Sciatic nerve (tissue), 2 donors: ENCODE measurements at regions not wholly inside any gene's neighbourhood (a gene's known extent, or its start where the extent isn't known, plus 50 kb on each side); places are given as distances from the start of the nearest gene placed in this dataset.
A peak's percentile ranks its signal among the peaks of the same experiment; 100 is the strongest.

Source experiments
- ATAC-seq: fragments of 200-7000 bp; cut with Tn5 transposase; one replicate; pipeline ENCODE4 v1.9.1; 2020; ENCODE audit warnings: mild to moderate bottlenecking, moderate library complexity
- DNase-seq: peaks from one replicate; pipeline ENCODE4 v3.0.0-alpha.2; 2020; ENCODE audit warnings: low spot score
- intact Hi-C: fragments of 100-400 bp; cut with DNase I; formaldehyde crosslinking; loops from one replicate; pipeline ENCODE4 v1.14.2; 2022
- donor health status: DM: no; HTN: no; CAD: no.
- donor health status: DM: no; HTN: no; CAD: no.

- no peak for DNase-seq
- peak; percentile 94 for ATAC-seq
- intact Hi-C loops = no loop called here
Observed at GRCh38 chr2:54360055-54360792, 95.9 kb upstream of the SPTBN1 start.

DNA sequence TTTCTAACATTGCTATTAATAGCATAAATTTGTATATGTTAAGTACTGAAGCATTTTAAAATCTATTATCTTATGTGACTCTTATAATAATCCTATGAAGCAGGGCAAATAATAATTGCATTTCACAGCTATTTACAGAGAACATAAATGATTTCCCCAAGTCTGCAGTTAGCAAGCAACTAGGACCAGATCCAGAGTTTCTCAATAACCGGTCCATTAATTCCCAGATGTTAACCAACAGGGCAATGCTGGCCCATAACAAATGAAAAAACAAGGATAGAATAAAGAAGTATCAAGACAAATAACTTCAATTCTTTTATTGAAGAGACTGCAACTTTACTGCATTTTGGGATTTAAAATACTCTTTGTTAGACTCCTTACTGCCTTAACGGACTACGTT is 91.7 kb upstream of the SPTBN1 start:
- no peak for ATAC-seq
- DNase-seq = no peak
- intact Hi-C loops = no loop called here

DNA sequence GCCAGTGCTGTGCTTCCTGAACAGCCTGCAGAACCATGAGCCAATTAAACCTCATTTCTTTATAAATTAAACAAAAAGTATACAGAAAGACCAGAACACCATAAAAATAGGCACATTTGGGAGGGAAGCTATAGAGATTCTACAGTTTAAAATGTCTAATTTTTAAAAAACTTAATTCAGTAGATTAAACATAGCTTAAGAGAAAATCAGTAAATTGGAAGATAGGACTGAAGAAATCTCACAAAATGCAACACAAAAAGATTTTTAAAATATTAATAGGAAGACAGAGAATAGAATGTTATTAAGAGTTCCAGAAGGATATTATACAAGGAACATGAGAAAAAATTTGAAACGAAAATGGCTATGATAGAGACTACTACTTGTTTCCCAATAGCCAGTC is 90.5 kb upstream of the SPTBN1 start:
- ATAC-seq = no peak
- intact Hi-C loops = no loop called here
- DNase-seq = no peak

GRCh38 chr2:54366487-54367280 is 89.4 kb upstream of the SPTBN1 start:
- no peak for DNase-seq
- intact Hi-C loops = no loop called here

GRCh38 chr2:54370405-54371104 is 85.6 kb upstream of the SPTBN1 start:
- ATAC-seq (peak; percentile 74), DNase-seq (no peak)
- intact Hi-C loops = no loop called here

More at GRCh38 chr2:54366487-54367280, 89.4 kb upstream of the SPTBN1 start:
- ATAC-seq = no peak

DNA sequence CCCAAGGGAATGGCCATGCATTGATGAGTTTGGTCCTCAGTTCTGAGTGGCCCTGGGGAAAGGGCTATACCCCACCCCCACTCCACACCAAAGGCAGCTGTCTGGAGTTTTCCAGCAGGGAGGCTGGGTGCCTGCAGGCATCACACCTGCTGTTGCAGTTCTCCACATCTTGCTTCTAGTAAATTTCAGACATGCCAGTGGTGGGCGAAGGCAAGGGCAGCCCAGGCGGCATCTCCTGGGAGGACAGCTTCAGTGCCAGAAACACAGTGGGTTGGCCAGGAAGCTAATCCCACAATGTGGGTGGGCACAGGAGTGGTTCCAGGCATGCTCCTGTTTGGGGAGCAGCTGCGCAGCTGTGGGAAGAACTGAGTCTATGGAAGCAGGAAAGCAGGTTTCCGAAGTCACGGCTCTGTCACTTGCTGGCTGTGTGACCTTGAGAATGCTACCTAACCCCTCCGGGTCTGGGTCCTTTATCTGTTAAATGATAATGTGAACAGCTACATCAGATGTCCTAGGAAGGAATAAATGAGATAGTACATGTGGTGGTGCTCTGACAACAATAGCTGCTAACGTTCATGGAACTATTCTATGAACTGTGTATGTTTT is 84.6 kb upstream of the SPTBN1 start:
- peak; percentile 19 for ATAC-seq
- no peak for DNase-seq
- intact Hi-C loops = no loop called here

DNA sequence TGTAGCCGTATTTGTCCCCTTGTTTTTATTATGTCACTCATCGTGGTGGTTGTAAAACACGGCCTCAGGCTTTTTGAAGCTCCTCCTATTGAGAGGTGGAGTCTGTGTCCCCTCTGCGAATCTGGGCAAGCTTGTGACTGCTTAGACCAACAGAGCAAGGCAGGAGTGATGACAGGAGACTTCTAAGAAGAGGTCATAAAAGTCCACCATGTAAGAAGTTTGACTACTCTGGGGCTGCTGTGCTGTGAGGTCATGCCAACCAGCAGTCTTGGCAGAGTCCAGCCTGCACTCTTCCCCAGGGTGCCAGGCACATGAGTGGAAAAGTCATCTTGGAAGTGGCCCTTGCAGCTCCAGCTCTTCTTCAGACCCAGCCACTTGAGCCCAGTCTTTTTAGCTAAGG is 83.8 kb upstream of the SPTBN1 start:
- intact Hi-C loops = no loop called here
- DNase-seq (no peak), ATAC-seq (peak; percentile 33)

- DNase-seq (no peak), ATAC-seq (no peak)
- intact Hi-C loops = no loop called here
Observed at GRCh38 chr2:54373855-54374254, 82.3 kb upstream of the SPTBN1 start.

- intact Hi-C loops = no loop called here
- ATAC-seq = no peak
Observed at GRCh38 chr2:54374591-54375364, 81.3 kb upstream of the SPTBN1 start.

GRCh38 chr2:54377451-54377850 is 78.7 kb upstream of the SPTBN1 start:
- ATAC-seq (no peak), DNase-seq (no peak)
- intact Hi-C loops = no loop called here

More at GRCh38 chr2:54374591-54375364, 81.3 kb upstream of the SPTBN1 start:
- DNase-seq = no peak

DNA sequence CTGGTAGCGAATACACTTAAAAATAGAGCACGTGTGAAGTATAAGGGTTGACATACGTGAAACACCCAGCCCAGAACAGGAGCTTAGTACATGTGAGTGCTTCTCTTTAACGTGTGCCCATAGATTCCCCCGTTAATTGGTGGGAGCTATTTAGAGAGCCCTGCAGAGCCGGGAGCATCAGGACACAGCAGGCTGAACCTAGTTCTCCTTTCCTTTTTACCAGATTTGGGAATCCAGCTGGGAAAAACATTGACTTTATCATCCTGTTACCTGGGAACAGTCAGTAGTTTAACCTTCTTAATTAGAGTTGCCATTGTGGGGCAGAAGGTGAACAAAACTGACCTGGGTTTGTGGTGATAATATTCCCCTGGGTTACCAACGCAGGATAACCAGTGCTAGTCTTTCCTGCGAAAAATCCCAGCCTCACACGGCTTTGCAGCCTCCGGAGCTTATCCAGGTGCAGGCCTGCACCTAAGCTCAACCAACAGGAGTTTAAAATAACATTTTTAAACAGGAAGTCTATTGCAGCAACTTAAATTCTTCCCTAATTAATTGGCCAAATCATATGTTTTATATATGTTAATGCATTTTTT is 78.1 kb upstream of the SPTBN1 start:
- intact Hi-C loops = no loop called here
- no peak for DNase-seq
- no peak for ATAC-seq

DNA sequence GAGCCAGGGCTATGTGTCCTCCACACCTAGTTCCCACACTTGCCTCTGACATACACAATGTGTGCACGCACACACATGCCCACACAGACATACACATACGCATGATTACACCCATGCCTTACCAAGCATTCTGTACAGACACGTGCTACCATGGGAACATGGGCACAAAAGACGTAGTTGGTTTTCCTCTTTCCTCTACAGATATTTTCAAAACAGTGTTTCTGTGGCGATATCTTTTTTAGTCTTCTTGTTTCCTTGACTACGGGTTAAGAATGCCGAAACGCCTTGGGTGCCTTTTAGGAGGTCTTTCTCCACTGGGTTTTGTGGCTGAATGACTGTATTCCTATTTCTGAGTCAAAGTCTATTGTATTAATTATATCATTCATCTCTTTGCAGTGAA is 75.5 kb upstream of the SPTBN1 start:
- intact Hi-C loops = loop anchor here (5.0 kb wide), 1 partner anchor 1522 kb away; no protein-coding TSS in a partner anchor
- ATAC-seq (no peak), DNase-seq (no peak)

DNA sequence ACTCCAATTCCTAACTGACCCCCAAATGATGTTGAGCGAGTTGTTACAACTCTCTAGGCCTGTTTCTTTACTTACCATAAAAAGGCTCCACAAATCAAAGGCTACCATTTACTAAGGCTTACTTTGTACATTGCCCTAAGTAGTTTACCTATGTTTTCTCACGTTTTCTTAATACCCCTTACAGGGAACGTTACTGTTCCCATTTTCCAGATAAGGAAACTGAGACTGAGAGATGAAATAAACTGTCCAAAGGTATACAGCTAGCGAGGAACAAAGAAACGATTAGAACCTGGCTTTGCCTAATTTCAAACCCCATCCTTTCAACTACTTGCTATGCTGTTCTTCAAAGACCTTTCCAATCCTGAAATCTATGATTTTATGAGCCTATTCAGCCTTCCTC is 74.8 kb upstream of the SPTBN1 start:
- no peak for ATAC-seq

GRCh38 chr2:54382601-54383000 is 73.5 kb upstream of the SPTBN1 start:
- ATAC-seq (no peak), DNase-seq (no peak)
- intact Hi-C loops = loop anchor here (5.0 kb wide), 1 partner anchor 1520 kb away; no protein-coding TSS in a partner anchor

More for the DNA sequence above, 74.8 kb upstream of the SPTBN1 start:
- no peak for DNase-seq
- intact Hi-C loops = loop anchor here (5.0 kb wide), 1 partner anchor 1521 kb away; no protein-coding TSS in a partner anchor

DNA sequence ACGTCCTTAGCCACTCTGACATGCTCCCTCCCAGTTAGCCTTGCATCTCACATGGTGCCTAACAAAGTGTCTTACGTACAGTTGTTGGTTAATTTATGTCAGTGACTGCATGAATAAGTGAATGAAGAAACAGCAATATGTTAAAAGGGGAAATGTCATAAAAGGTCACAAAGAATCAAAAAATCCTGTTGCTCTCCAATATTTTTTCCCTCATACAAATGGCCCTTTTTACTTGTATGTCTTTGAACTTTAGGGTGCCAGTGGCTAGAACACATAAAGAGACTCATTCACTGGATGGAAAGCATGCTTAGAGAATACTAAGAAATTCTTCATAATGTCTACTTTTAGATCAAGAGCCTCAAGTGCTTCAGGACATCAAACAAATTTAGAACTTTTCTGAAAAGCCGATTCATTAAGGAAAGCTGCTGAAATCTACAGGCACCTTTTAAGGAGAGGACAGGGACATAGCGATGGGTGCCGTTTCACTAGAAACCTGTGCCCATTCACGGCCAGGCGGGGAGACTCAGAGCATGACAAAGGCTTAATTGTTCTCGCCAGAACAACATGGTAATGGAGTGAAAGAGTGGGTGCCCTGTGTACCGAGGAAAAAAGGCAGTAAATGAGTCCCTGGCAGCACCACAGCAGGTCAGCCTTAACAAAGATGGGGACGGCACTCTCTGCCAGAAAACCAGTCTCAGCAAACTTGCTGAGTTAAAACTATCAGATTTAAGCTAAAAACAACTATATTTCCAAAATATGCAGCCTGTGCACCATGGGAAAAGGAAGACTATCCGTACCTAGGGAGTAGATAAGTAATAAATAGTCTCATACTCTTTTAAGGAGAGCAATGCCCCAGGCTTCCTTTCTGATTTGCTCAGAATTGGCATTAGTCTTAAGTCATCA is 71.6 kb upstream of the SPTBN1 start:
- ATAC-seq (peak; percentile 60), DNase-seq (no peak)
- intact Hi-C loops = loop anchor here (5.0 kb wide), 1 partner anchor 1518 kb away; no protein-coding TSS in a partner anchor

DNA sequence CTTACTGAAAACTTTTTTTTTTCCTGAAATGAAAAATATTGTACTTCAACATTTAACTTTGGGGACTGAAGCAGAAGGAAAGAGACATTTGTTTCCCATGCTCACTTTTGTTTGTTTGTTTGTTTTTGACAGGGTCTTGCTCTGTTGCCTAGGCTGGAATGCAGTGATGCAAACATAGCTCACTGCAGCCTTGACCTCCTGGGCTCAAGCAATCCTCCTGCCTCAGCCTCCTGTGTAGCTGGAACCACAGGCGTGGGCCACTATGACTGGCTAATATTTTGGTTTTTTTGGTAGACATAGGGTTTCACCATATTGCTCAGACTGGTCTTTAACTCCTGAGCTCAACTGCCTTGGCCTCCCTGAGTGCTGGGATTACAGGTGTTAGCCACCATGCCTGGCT is 70.9 kb upstream of the SPTBN1 start:
- DNase-seq (no peak), ATAC-seq (no peak)
- intact Hi-C loops = no loop called here

DNA sequence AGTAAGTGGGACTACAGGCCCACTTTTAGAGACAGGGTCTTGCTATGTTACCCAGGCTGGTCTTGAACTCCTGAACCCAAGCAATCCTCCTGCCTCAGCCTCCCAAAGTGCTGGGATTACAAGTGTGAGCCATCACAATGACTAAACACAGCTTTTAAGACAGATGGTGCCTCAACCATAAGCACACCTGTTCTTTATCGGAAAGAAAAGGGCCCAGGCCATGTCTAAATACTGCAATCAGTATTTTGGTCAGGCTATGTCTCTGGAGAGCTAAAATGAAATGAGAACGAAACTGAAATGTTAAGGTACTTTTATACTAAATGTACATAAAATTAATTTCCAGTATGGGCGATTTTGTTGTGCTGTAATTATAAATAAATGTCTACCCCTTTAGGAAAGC is 69.5 kb upstream of the SPTBN1 start:
- intact Hi-C loops = no loop called here
- DNase-seq (no peak), ATAC-seq (no peak)
